Endothelial cell of umbilical vein (primary cell): ENCODE measurements at regions not wholly inside any gene's neighbourhood (a gene's known extent, or its start where the extent isn't known, plus 50 kb on each side); places are given as distances from the start of the nearest gene placed in this dataset.

Experiments used
- BruUV-seq: library from RNA; stranded (reverse); fragments of 400-500 nt; replicated peaks from 2 replicates; lab custom pipeline; 2021; lab: Mats Ljungman, UMichigan
- CTCF ChIA-PET: fragments of 300-600, 350-600 bp; sonication (Branson Sonifier 250); formaldehyde crosslinking; loops from one replicate; lab custom pipeline; 2021; ENCODE audit warnings: antibody characterized with exemption, inconsistent platforms; lab: Charles Lee
- POLR2A ChIA-PET: fragments of 300-600, 350-600 bp; sonication (Branson Sonifier 250); formaldehyde crosslinking; loops from one replicate; lab custom pipeline; 2021; ENCODE audit warnings: antibody characterized with exemption, inconsistent platforms; lab: Charles Lee
- DNase-seq: peaks from one replicate; pipeline ENCODE4 v3.0.0-alpha.2; 2011; ENCODE audit warnings: low read depth, low spot score
- FAIRE-seq: peaks from 2 replicates; lab custom pipeline; 2011; peaks lifted over from hg19 to GRCh38; lab: Jason Lieb, UNC
- H2AFZ ChIP-seq: 2 replicates; pipeline ENCODE4 v1.6.0; 2012; ENCODE audit warnings: low read depth, low read length, control low read depth, inconsistent platforms
- H3K27ac ChIP-seq: 2 replicates; pipeline ENCODE4 v1.5.1; 2011; ENCODE audit warnings: low read depth, mild to moderate bottlenecking, control low read depth, low read length, moderate library complexity; ENCODE audit not compliant: insufficient read depth
- H3K27me3 ChIP-seq, 2 experiments: 2 replicates each; pipeline versions ENCODE4 v1.6.0 to v1.6.1; 2011; ENCODE audit warnings: low read length in 2 of 2, mixed read lengths in 1 of 2; ENCODE audit not compliant: control insufficient read depth in 2 of 2, insufficient read depth in 2 of 2
- H3K36me3 ChIP-seq, 2 experiments: 2 replicates in 1 of 2; 3 replicates in 1 of 2; pipeline ENCODE4 v1.5.1; 2011; ENCODE audit warnings: low read length in 2 of 2, mild to moderate bottlenecking in 1 of 2, moderate library complexity in 1 of 2; ENCODE audit not compliant: control insufficient read depth in 2 of 2, insufficient read depth in 2 of 2; ENCODE audit errors: extremely low read depth in 1 of 2
- H3K4me1 ChIP-seq: 3 replicates; pipeline ENCODE4 v1.5.1; 2011; ENCODE audit warnings: mild to moderate bottlenecking, low read length; ENCODE audit not compliant: control insufficient read depth, insufficient read depth; ENCODE audit errors: extremely low read depth
- H3K4me2 ChIP-seq: 2 replicates; pipeline ENCODE4 v1.6.1; 2011; ENCODE audit warnings: low read length, control low read depth, mixed read lengths; ENCODE audit not compliant: insufficient read depth
- H3K4me3 ChIP-seq, 3 experiments: fragments of 200-600 bp in 1 of 3; sonication (generic), shearing (Covaris generic) in 1 of 3; replicated peaks in 1 of 3; 2 replicates each; pipeline ENCODE4 v1.5.1; 2011 to 2016; ENCODE audit warnings: control low read depth in 3 of 3, low read length in 3 of 3, mild to moderate bottlenecking in 2 of 3, inconsistent platforms in 1 of 3, low read depth in 1 of 3, moderate library complexity in 1 of 3; ENCODE audit not compliant: insufficient read depth in 1 of 3
- H3K79me2 ChIP-seq: 2 replicates; pipeline ENCODE4 v1.6.0; 2012; ENCODE audit warnings: low read length, inconsistent platforms; ENCODE audit not compliant: control insufficient read depth, insufficient read depth
- H3K9ac ChIP-seq: replicated peaks from 2 replicates; pipeline ENCODE3; 2011; ENCODE audit warnings: low read length, control low read depth; ENCODE audit not compliant: insufficient read depth; ENCODE audit errors: extremely low read depth
- H3K9me1 ChIP-seq: replicated peaks from 3 replicates; pipeline ENCODE4 v1.6.0; 2011; ENCODE audit warnings: mild to moderate bottlenecking, low read length; ENCODE audit not compliant: control insufficient read depth, insufficient read depth; ENCODE audit errors: extremely low read depth
- H3K9me3 ChIP-seq: replicated peaks from 2 replicates; pipeline ENCODE4 v1.5.1; 2012; ENCODE audit warnings: low read length, inconsistent platforms; ENCODE audit not compliant: control insufficient read depth, insufficient read depth
- H4K20me1 ChIP-seq: replicated peaks from 2 replicates; pipeline ENCODE3; 2011; ENCODE audit warnings: mild to moderate bottlenecking, low read length; ENCODE audit not compliant: control insufficient read depth, insufficient read depth; ENCODE audit errors: extremely low read depth
- CTCF ChIP-seq, 2 donors: IDR thresholded peaks; 1 replicate in 1 of 2; 2 replicates in 1 of 2; pipeline ENCODE4 v1.5.1; 2011; ENCODE audit warnings: low read length in 2 of 2, mild to moderate bottlenecking in 2 of 2, moderate library complexity in 2 of 2, control low read depth in 1 of 2, inconsistent platforms in 1 of 2, low read depth in 1 of 2; ENCODE audit not compliant: insufficient read depth in 1 of 2; ENCODE audit errors: extremely low read depth in 1 of 2
- EZH2 ChIP-seq: IDR thresholded peaks from 2 replicates; pipeline ENCODE4 v1.6.1; 2012; ENCODE audit warnings: borderline replicate concordance, low read depth, mild to moderate bottlenecking, moderate library complexity, low read length, inconsistent platforms; ENCODE audit not compliant: severe bottlenecking
- FOS ChIP-seq: IDR thresholded peaks from 2 replicates; pipeline ENCODE4 v1.6.1; 2011; ENCODE audit warnings: mild to moderate bottlenecking, low read length, moderate library complexity, borderline replicate concordance; ENCODE audit not compliant: insufficient read depth
- GATA2 ChIP-seq: IDR thresholded peaks from 2 replicates; pipeline ENCODE4 v1.7.0; 2011; ENCODE audit warnings: low read depth, mild to moderate bottlenecking, moderate library complexity, mixed read lengths, low read length; ENCODE audit not compliant: insufficient read length, insufficient read depth
- JUN ChIP-seq: IDR thresholded peaks from 2 replicates; pipeline ENCODE4 v1.6.1; 2011; ENCODE audit warnings: borderline replicate concordance, low read depth; ENCODE audit not compliant: insufficient read length, insufficient read depth
- MAX ChIP-seq: IDR thresholded peaks from 2 replicates; pipeline ENCODE4 v1.6.1; 2011; ENCODE audit not compliant: insufficient read depth, insufficient read length
- MYC ChIP-seq: IDR thresholded peaks from one replicate; pipeline ENCODE4 v1.6.1; 2011; ENCODE audit warnings: mild to moderate bottlenecking, low read depth, low read length
- POLR2A ChIP-seq: IDR thresholded peaks from 2 replicates; pipeline ENCODE4 v1.6.1; 2012; ENCODE audit warnings: low read depth, mild to moderate bottlenecking, control low read depth, low read length
- POLR2AphosphoS5 ChIP-seq: IDR thresholded peaks from 2 replicates; pipeline ENCODE4 v1.6.1; 2012; ENCODE audit warnings: low read depth, mild to moderate bottlenecking, control low read depth, low read length, moderate library complexity; ENCODE audit not compliant: insufficient read depth
- dilution Hi-C: fragments of 300-500 bp; cut with MboI; formaldehyde crosslinking; loops from one replicate; pipeline ENCODE4 v1.15.0; 2019; ENCODE audit warnings: low sequenced_read_pairs; ENCODE audit not compliant: extremely low pct_ligation_motif_present
- intact Hi-C: fragments of 100-400 bp; cut with micrococcal nuclease; formaldehyde crosslinking; loops from one replicate; pipeline ENCODE4 v1.10.0; 2022

GRCh38 chr2:180893752-180894151 lies 86.7 kb upstream of the UBE2E3 start:
- no peak for TF ChIP-seq MYC
- TF ChIP-seq GATA2, result no peak
- no peak for TF ChIP-seq FOS
- no peak for TF ChIP-seq POLR2AphosphoS5
- no peak for TF ChIP-seq JUN
- no peak for TF ChIP-seq POLR2A
- TF ChIP-seq MAX, result no peak
- no peak for TF ChIP-seq CTCF (IDR thresholded peaks at IDR 0.05; ENCODE audit: extremely low read depth in 1 of 2, insufficient read depth in 1 of 2, low read depth in 1 of 2, low read length in 2 of 2)
- no peak for TF ChIP-seq EZH2
- Histone ChIP-seq H3K4me3 (no peak overlapping the region), H4K20me1 (no peaks in the 10 kb centered on the region), H3K27ac (no peak overlapping the region), H3K9me1 (no peaks in the 10 kb centered on the region), H3K4me1 (no peaks in the 10 kb centered on the region), H3K36me3 (no peaks in the 10 kb centered on the region), H3K4me2 (no peak overlapping the region), H3K79me2 (no peaks in the 10 kb centered on the region), H3K9ac (no peak overlapping the region), H2AFZ (no peak overlapping the region), H3K27me3 (no peaks in the 10 kb centered on the region), H3K9me3 (no peaks in the 10 kb centered on the region)
- no peak for DNase-seq
- FAIRE-seq, result no peak
- dilution Hi-C loops (no loop called here), intact Hi-C loops (no loop called here)
- no TSS peak for BruUV-seq
- ChIA-PET POLR2A (no interaction called here), CTCF (no interaction called here)
